Astrocyte (in vitro differentiated cells and primary cell): ENCODE measurements at regions not wholly inside any gene's neighbourhood (a gene's known extent, or its start where the extent isn't known, plus 50 kb on each side); places are given as distances from the start of the nearest gene placed in this dataset.

Source experiments
- CTCF ChIP-seq: IDR thresholded peaks from 2 replicates; pipeline ENCODE4 v1.5.1; 2011; ENCODE audit warnings: low read depth, mild to moderate bottlenecking, inconsistent platforms, low read length, moderate library complexity; ENCODE audit not compliant: insufficient read depth
- EZH2 ChIP-seq: IDR thresholded peaks from 2 replicates; pipeline ENCODE4 v1.6.1; 2012; ENCODE audit warnings: mild to moderate bottlenecking, low read length, inconsistent platforms; ENCODE audit not compliant: insufficient read depth

GRCh38 chr13:75147946-75148345, 334.0 kb downstream of the TBC1D4 start:
- no peak for TF ChIP-seq CTCF
- TF ChIP-seq EZH2: no peak
